NCI-H2107 treated with DMSO at 0.1 percent for 48 hours (cell line): ENCODE measurements at regions not wholly inside any gene's neighbourhood (a gene's known extent, or its start where the extent isn't known, plus 50 kb on each side); places are given as distances from the start of the nearest gene placed in this dataset.

Experiments used
- DNase-seq: peaks from one replicate; lab custom pipeline; 2025; ENCODE audit not compliant: unreplicated experiment; lab: John Stamatoyannopoulos, UW

DNA sequence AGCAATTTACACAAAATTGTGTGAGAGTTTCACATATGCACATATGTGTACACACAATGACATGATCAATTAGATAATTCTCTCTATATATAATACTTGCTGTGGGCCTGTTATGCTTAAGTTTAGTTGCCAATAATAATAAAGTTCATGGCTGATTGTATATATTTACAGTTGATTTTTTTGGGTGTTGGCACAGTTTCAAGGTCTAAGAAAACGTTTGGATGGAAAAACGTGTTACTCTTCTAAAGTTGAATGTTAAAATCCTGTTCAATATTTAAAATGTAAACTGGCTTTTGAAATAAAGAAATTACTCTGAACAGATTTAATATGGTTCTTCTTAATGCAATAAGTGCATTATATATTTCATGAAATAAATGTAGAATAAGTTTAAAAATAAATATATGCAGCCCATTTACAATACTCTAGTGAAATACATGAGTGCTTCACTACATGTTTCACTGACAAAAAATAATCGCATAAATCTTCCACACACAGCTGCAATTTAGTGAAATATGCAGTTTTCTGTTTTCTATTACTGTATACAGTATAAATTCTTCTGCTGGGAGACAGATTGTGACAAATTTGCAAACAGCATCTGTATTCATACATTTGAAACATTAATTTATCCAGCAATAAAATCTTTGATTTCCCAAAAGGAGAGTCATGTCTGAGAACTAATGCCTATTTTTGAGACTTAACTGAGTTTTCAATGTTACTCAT lies 586.9 kb upstream of the KLHL1 start:
- no peak for DNase-seq

DNA sequence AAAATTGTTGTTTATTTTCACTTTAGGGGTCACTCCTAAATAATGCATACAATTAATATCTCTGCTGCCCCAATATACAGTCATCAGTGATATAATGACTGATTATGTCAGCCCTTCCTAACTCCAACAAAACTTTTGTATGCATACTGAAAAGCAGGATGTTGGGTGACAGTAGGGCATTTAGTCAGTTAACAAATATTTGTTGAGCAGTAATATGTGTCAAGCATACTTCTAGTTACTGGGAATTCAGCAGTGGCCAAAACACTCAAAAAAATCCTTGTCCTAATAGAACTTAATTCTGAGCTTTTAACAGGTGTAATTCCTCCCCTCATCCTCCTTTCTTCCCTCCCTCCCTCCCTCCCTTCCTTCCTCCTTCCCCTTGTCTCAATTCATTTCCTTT lies 560.7 kb upstream of the KLHL1 start:
- no peak for DNase-seq

DNA sequence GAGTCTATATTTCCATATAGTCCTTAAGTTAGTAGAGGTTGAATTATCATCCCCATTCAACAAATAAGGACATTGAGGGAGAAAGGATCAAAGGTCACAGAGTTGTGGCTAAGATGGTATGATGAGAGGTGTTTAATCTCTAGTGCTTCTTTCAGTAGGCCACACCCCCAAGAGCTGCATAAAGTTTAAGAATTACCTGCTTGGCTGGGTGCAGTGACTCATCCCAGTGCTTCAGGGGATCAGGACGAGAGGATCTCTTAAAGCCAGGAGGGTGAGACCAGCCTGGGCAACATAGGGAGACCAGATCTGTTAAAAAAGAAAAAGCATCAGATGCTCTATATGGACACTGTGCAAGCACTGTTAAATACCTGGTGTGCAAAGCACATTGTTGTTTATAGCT lies 560.0 kb upstream of the KLHL1 start:
- DNase-seq, result no peak

DNA sequence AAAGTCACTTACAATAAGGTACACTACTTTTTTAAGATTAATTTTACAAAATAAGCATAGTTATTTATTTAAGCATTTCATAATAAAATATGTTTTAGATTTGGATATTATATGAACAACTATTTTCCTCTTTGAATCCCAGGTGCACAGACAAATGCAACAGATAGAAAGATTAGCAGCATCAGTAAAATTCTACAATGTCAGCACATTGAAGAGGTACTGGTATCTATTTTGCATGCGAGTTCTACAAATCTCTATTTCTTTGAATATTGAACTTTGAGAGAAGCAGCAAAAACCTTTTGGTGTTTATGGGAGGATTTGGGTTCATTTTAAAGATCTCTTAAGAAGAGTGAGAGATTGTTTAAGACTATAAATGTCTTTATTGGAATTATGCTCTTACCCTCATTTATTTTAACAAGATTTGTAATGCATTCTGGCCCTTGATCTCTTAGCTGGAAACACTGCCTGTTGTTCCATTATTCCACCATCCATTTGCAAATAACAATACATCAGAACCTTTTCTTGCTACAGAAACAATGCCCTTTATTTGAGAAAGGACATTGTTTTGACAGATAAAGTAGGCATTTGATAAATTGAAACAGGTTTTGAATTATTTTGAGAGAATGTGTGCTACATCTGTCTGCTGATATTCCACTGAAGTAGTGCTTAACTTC lies 558.8 kb upstream of the KLHL1 start:
- no peak for DNase-seq

DNA sequence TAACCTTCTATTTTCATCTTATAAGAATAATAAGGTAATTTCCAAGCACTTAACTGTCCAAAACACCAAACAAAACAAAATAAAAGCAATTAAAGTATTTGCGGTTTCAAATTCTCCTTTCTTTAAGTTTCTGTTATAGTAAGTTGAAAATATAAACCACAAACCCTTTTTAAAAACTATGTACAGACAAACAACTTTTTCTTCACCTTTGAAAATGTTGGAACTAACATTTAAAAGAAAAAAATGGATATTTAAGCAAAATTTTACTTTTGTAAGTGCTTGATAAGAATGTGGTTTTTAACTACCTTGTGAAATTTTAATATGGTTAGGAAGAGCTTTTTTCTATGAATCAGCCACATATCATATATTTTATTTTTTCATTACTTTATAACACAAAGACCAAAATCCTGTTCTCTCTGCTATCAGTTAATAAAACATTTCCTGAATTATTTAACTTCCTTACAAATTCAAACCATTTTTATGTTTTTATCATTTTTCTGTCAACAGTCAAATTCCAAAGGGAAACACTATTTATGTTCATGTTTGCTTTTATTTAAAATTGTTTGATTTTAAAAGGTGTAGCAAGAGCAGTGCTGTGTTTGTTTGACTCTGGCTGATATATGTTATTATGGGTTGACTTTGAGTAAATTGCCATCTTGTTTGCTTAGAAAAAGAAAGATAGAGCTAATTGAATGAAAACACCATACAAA lies 554.1 kb upstream of the KLHL1 start:
- DNase-seq, result no peak

DNA sequence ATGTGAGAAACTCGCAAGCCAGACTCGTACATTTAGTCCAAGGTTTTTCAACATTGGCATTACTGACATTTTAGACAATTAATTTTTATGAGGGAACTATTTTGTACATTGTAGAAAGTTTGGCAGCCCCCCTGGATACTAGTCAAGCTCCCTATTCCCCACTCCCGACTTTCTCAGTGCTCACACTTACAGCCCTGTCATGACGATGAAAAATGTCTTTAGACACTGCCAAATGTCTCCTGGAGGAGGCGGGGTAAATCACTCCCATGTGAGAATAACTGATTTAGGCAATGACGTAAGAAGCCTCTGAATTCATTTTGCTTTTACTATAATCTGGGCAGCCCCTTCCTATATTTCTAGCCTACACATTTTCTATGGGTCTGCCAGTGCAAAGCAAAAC lies 535.8 kb upstream of the KLHL1 start:
- no peak for DNase-seq

GRCh38 chr13:70634893-70635292 lies 526.6 kb upstream of the KLHL1 start:
- DNase-seq, result no peak

- DNase-seq, result no peak
Measured at GRCh38 chr13:70630247-70630646, 522.0 kb upstream of the KLHL1 start.

GRCh38 chr13:70623239-70623638 lies 515.0 kb upstream of the KLHL1 start:
- no peak for DNase-seq

DNA sequence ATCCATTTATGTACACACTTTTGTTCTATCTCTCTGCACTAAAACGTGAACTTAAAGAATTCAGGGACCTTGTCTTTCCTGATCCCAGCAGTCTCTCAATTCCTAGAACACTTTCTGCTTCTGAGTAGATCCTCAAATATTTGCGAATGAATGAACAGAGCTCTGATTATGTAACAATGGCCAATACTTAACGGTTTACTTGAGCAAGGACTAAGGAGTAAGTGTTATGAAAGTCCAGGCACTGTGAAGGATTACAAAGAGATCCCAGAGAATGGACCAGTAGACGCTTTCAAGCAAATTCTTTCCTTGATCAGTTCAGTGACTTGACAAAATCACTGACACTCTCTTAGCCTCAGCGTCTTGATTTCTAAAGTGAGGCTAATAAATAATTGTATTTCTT lies 514.5 kb upstream of the KLHL1 start:
- DNase-seq, result no peak

GRCh38 chr13:70619936-70620335 lies 511.7 kb upstream of the KLHL1 start:
- DNase-seq, result no peak

GRCh38 chr13:70616847-70617246 lies 508.6 kb upstream of the KLHL1 start:
- no peak for DNase-seq

DNA sequence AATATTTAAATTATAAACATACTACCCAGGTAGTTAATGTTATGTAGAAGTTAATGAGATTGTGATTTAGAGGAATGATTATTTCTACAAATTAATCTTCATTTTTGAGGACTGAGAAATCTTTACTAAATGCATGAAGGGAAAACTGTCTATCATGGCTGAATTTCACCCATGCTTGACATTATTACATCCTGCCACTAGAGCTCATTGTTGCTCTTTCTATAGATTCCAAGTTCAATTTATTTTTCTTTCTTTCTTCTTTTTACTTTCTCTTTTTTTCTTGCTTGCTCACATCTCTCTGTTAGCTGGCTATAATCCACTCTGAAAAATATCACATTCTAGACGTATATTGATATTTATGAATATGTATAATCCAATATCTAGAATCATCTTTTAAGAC lies 505.0 kb upstream of the KLHL1 start:
- peak; percentile 14 for DNase-seq

GRCh38 chr13:70612881-70613280 lies 504.6 kb upstream of the KLHL1 start:
- DNase-seq, result no peak

DNA sequence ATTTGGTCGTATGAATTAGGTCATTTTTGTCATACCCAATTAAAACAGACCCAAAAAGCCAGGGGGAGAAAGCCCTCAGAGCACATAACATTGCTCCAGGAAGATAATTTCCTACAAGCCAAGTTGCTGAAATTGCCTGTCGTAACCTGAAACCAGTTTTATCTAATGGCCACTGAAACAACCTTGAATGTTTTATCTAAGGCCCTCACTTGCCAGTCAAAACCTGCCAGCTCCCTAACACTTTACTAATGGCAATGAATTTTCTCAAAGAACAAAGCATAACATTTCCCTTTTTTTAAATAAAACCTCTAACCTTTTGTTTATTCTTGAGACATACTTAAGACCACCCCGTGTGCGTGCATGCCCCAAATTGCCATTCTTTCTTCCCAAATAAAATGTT lies 496.2 kb upstream of the KLHL1 start:
- no peak for DNase-seq

DNA sequence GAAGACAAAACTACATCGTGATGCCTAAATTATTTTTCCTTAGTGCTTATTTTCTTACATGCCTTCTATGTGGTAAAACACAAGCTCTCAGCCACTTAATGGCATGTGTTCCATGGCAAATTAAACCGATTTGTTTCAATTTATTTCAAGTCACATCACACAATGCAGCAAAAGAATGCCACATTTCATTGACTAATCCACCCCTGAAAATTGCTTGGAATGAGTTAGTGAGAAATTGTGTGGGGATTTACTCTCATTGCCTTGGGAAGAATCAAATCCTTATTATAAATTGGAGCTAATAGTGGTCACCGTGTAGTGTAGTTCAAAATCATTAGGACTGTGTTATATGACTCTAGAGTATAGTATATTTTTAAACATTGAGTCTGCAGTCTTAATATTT lies 485.5 kb upstream of the KLHL1 start:
- DNase-seq, result no peak

DNA sequence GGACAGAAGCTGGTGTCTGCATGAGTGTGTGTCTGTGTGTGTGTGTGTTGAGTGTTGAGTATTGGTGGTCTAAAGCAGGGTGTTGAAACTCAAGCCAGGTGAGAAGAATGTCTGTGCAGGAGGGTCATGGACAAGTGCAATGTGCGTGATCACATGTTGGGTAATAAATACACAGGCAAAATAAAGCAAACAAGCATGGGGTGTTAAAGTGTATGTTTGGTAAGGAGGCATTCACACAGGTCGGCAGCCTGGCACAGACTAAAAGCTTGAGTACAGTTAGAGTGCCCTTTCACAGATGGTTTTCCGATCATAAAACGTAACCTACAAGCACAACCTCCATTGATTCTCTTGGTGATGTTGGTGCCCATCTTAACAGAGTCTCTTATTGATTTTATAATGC lies 476.9 kb upstream of the KLHL1 start:
- peak; percentile 3 for DNase-seq

- DNase-seq, result no peak
Measured at GRCh38 chr13:70580825-70581224, 472.6 kb upstream of the KLHL1 start.

- no peak for DNase-seq
Measured at GRCh38 chr13:70579941-70580340, 471.7 kb upstream of the KLHL1 start.

GRCh38 chr13:70571221-70571620 lies 463.0 kb upstream of the KLHL1 start:
- DNase-seq, result no peak

DNA sequence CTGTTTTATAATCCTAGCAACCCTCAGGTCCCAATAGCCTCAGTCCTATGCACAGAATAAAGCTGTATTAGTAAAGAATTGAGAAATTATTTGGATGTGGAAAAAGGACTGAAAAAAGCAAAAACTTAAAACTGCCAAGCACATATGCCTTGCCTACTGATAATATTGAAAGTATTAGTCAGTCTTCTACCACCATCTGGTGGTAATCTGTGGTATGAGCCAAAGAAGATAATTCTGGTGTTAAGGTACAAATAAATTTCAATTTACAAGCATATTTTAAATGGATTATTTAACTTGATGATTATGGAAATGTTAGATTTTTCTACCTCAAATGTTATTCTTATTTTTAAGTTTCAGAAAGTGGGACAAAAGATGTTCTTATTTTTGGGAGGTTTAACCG lies 460.3 kb upstream of the KLHL1 start:
- DNase-seq, result peak; percentile 44

DNA sequence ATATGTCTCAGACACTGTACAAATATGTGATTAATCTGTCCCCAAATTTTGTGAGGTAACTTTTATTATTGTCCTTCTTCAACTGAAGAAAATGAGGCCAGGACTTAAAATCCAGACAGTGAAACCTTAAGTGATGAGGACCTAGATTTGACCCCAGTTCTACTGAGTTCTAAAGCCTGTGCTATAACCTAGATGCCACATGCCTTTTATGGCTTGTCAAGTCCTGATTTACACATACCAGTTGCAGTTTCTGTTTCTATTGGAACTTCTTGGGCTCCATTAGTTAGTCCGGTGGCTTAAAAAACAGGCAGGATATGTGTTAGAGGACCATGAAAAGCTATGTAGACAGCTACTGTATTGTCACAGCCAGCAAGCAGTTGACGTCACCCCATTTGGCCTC lies 436.5 kb upstream of the KLHL1 start:
- no peak for DNase-seq
